WTC11 (cell line): ENCODE measurements at regions not wholly inside any gene's neighbourhood (a gene's known extent, or its start where the extent isn't known, plus 50 kb on each side); places are given as distances from the start of the nearest gene placed in this dataset.

Source experiments
- ATAC-seq: fragments of 200-7000 bp; cut with Tn5 transposase; 2 replicates; pipeline ENCODE4 v1.10.0; 2021; ENCODE audit warnings: mild to moderate bottlenecking, moderate library complexity
- CTCF ChIA-PET: fragments of 300-600 bp; sonication (Branson Sonifier 250); formaldehyde crosslinking; loops from one replicate; lab custom pipeline; 2021; ENCODE audit warnings: antibody characterized with exemption; lab: Charles Lee
- POLR2A ChIA-PET: fragments of 350-600 bp; sonication (Branson Sonifier 250); formaldehyde crosslinking; loops from one replicate; lab custom pipeline; 2021; ENCODE audit warnings: antibody characterized with exemption; lab: Charles Lee
- DNase-seq: peaks from one replicate; pipeline ENCODE4 v3.0.0; 2021; ENCODE audit warnings: low spot score
- H3K27ac Mint-ChIP-seq: 2 replicates; pipeline ENCODE4 v1.8.0; 2021; ENCODE audit warnings: mixed read lengths
- H3K27me3 Mint-ChIP-seq: 2 replicates; pipeline ENCODE4 v1.8.0; 2021; ENCODE audit warnings: low read depth, mild to moderate bottlenecking, moderate library complexity, mixed read lengths
- H3K36me3 Mint-ChIP-seq: 2 replicates; pipeline ENCODE4 v1.8.0; 2021; ENCODE audit warnings: mixed read lengths
- H3K4me1 Mint-ChIP-seq: 2 replicates; pipeline ENCODE4 v1.8.0; 2022; ENCODE audit warnings: mixed read lengths
- H3K4me3 Mint-ChIP-seq: 2 replicates; pipeline ENCODE4 v1.8.0; 2021; ENCODE audit warnings: mild to moderate bottlenecking, moderate library complexity, mixed read lengths
- H3K9me3 Mint-ChIP-seq: 2 replicates; pipeline ENCODE4 v1.8.0; 2021; ENCODE audit warnings: mixed read lengths
- ATF1 ChIP-seq: sonication (generic); formaldehyde crosslinking; IDR thresholded peaks from 2 replicates; pipeline ENCODE4 v1.8.1; 2023; ENCODE audit warnings: mild to moderate bottlenecking, moderate library complexity, missing genetic modification reagents
- CDX4 ChIP-seq: fragments of 250-450 bp; sonication (Bioruptor Pico); IDR thresholded peaks from 2 replicates; pipeline ENCODE4 v1.9.0; 2021; ENCODE audit warnings: moderate library complexity, mild to moderate bottlenecking, inconsistent platforms, borderline replicate concordance
- EMX1 ChIP-seq: fragments of 250-450 bp; sonication (Bioruptor Pico); IDR thresholded peaks from 2 replicates; pipeline ENCODE4 v1.8.0; 2021; ENCODE audit warnings: mild to moderate bottlenecking
- ESRRA ChIP-seq: sonication (generic); formaldehyde crosslinking; IDR thresholded peaks from 2 replicates; pipeline ENCODE4 v1.8.1; 2022; ENCODE audit warnings: mild to moderate bottlenecking, missing genetic modification reagents, borderline replicate concordance
- FOXJ3 ChIP-seq: sonication (generic); formaldehyde crosslinking; IDR thresholded peaks from 2 replicates; pipeline ENCODE4 v1.9.0; 2021; ENCODE audit warnings: missing genetic modification reagents, mild to moderate bottlenecking, borderline replicate concordance
- HMGA2 ChIP-seq: fragments of 250-450 bp; sonication (Bioruptor Pico); IDR thresholded peaks from 2 replicates; pipeline ENCODE4 v1.4.0; 2021; ENCODE audit warnings: mild to moderate bottlenecking, moderate library complexity
- MXD4 ChIP-seq: fragments of 250-450 bp; sonication (Bioruptor Pico); IDR thresholded peaks from 2 replicates; pipeline ENCODE4 v1.8.0; 2021; ENCODE audit warnings: mild to moderate bottlenecking, moderate library complexity, borderline replicate concordance
- NFATC4 ChIP-seq: fragments of 250-450 bp; sonication (Bioruptor Pico); IDR thresholded peaks from 2 replicates; pipeline ENCODE4 v1.9.0; 2021; ENCODE audit warnings: mild to moderate bottlenecking
- NFYB ChIP-seq: sonication (generic); formaldehyde crosslinking; conservative IDR thresholded peaks from 2 replicates; pipeline ENCODE4 v1.8.0; 2022; ENCODE audit warnings: low read depth, missing genetic modification reagents
- NR2C2 ChIP-seq: sonication (generic); formaldehyde crosslinking; IDR thresholded peaks from 2 replicates; pipeline ENCODE4 v1.8.0; 2022; ENCODE audit warnings: mild to moderate bottlenecking, missing genetic modification reagents
- PRRX2 ChIP-seq: fragments of 250-450 bp; sonication (Bioruptor Pico); IDR thresholded peaks from 2 replicates; pipeline ENCODE4 v1.8.0; 2021; ENCODE audit warnings: mild to moderate bottlenecking
- RORB ChIP-seq: fragments of 250-450 bp; sonication (Bioruptor Pico); IDR thresholded peaks from 2 replicates; pipeline ENCODE4 v1.9.0; 2021; ENCODE audit warnings: mild to moderate bottlenecking
- SMAD3 ChIP-seq: sonication (generic); formaldehyde crosslinking; IDR thresholded peaks from 2 replicates; pipeline ENCODE4 v1.8.0; 2022; ENCODE audit warnings: missing genetic modification reagents, mild to moderate bottlenecking, borderline replicate concordance
- ZBTB21 ChIP-seq: sonication (generic); formaldehyde crosslinking; IDR thresholded peaks from 2 replicates; pipeline ENCODE4 v1.8.1; 2023; ENCODE audit warnings: mild to moderate bottlenecking, missing genetic modification reagents, borderline replicate concordance
- ZNF121 ChIP-seq: sonication (generic); formaldehyde crosslinking; IDR thresholded peaks from 2 replicates; pipeline ENCODE4 v1.8.0; 2023; ENCODE audit warnings: missing genetic modification reagents
- ZNF263 ChIP-seq: sonication (generic); formaldehyde crosslinking; IDR thresholded peaks from 2 replicates; pipeline ENCODE4 v1.8.1; 2022; ENCODE audit warnings: low read depth, mild to moderate bottlenecking, moderate library complexity, missing genetic modification reagents
- ZNF416 ChIP-seq: fragments of 250-450 bp; sonication (Bioruptor Pico); IDR thresholded peaks from 2 replicates; pipeline ENCODE4 v1.9.0; 2021; ENCODE audit warnings: mild to moderate bottlenecking, inconsistent platforms
- ZNF532 ChIP-seq: fragments of 250-450 bp; sonication (Bioruptor Pico); IDR thresholded peaks from 2 replicates; pipeline ENCODE4 v1.9.0; 2021; ENCODE audit warnings: mild to moderate bottlenecking, borderline replicate concordance
- ZNF671 ChIP-seq: fragments of 250-450 bp; sonication (Bioruptor Pico); IDR thresholded peaks from 2 replicates; pipeline ENCODE4 v1.8.0; 2021; ENCODE audit warnings: mild to moderate bottlenecking
- TF ChIP-seq, protein P1 (sequence below): sonication (generic); formaldehyde crosslinking; IDR thresholded peaks from 2 replicates; pipeline ENCODE4 v1.8.0; 2022; ENCODE audit warnings: mild to moderate bottlenecking, missing genetic modification reagents
- TF ChIP-seq, protein P2 (sequence below): sonication (generic); formaldehyde crosslinking; IDR thresholded peaks from 2 replicates; pipeline ENCODE4 v1.8.0; 2022; ENCODE audit warnings: mild to moderate bottlenecking, missing genetic modification reagents
- TF ChIP-seq, protein P3 (sequence below): sonication (generic); formaldehyde crosslinking; IDR thresholded peaks from 2 replicates; pipeline ENCODE4 v1.8.1; 2023; ENCODE audit warnings: mild to moderate bottlenecking, missing genetic modification reagents, moderate library complexity
- TF ChIP-seq, protein P4 (sequence below): sonication (generic); formaldehyde crosslinking; IDR thresholded peaks from 2 replicates; pipeline ENCODE4 v1.8.0; 2023; ENCODE audit warnings: missing genetic modification reagents, mild to moderate bottlenecking, borderline replicate concordance

GRCh38 chr2:149720615-149721014, 133.0 kb upstream of the MMADHC start:
- ChIA-PET POLR2A (no interaction called here), CTCF (no interaction called here)
- Mint-ChIP-seq H3K4me1 (peaks cover 14% of the 10 kb centered on the region), H3K9me3 (peaks cover 10% of the 10 kb centered on the region), H3K27ac (no peak overlapping the region), H3K4me3 (no peak overlapping the region), H3K27me3 (no peaks in the 10 kb centered on the region), H3K36me3 (no peaks in the 10 kb centered on the region)
- no peak for DNase-seq
- no peak for TF ChIP-seq NFYB (CRISPR knock-in tag)
- no peak for TF ChIP-seq SMAD3
- TF ChIP-seq, protein P1, sequence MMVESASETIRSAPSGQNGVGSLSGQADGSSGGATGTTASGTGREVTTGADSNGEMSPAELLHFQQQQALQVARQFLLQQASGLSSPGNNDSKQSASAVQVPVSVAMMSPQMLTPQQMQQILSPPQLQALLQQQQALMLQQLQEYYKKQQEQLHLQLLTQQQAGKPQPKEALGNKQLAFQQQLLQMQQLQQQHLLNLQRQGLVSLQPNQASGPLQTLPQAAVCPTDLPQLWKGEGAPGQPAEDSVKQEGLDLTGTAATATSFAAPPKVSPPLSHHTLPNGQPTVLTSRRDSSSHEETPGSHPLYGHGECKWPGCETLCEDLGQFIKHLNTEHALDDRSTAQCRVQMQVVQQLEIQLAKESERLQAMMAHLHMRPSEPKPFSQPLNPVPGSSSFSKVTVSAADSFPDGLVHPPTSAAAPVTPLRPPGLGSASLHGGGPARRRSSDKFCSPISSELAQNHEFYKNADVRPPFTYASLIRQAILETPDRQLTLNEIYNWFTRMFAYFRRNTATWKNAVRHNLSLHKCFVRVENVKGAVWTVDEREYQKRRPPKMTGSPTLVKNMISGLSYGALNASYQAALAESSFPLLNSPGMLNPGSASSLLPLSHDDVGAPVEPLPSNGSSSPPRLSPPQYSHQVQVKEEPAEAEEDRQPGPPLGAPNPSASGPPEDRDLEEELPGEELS = no peak
- TF ChIP-seq, protein P2, sequence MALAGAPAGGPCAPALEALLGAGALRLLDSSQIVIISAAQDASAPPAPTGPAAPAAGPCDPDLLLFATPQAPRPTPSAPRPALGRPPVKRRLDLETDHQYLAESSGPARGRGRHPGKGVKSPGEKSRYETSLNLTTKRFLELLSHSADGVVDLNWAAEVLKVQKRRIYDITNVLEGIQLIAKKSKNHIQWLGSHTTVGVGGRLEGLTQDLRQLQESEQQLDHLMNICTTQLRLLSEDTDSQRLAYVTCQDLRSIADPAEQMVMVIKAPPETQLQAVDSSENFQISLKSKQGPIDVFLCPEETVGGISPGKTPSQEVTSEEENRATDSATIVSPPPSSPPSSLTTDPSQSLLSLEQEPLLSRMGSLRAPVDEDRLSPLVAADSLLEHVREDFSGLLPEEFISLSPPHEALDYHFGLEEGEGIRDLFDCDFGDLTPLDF = no peak
- no peak for TF ChIP-seq MXD4
- no peak for TF ChIP-seq ATF1 (CRISPR knock-in tag)
- TF ChIP-seq ZNF121 (CRISPR knock-in tag) = no peak
- TF ChIP-seq ZNF532 (CRISPR knock-in tag) = no peak
- TF ChIP-seq CDX4 (CRISPR knock-in tag) = no peak
- TF ChIP-seq ZNF416 (CRISPR knock-in tag) = no peak
- no peak for TF ChIP-seq PRRX2 (CRISPR knock-in tag)
- no peak for TF ChIP-seq ZBTB21
- no peak for TF ChIP-seq EMX1
- TF ChIP-seq ZNF671 (CRISPR knock-in tag) = no peak
- TF ChIP-seq NR2C2 = no peak
- TF ChIP-seq NFATC4 = no peak
- no peak for TF ChIP-seq HMGA2 (CRISPR knock-in tag)
- no peak for TF ChIP-seq ESRRA (CRISPR knock-in tag)
- TF ChIP-seq RORB (CRISPR knock-in tag) = no peak
- ATAC-seq = no peak

DNA sequence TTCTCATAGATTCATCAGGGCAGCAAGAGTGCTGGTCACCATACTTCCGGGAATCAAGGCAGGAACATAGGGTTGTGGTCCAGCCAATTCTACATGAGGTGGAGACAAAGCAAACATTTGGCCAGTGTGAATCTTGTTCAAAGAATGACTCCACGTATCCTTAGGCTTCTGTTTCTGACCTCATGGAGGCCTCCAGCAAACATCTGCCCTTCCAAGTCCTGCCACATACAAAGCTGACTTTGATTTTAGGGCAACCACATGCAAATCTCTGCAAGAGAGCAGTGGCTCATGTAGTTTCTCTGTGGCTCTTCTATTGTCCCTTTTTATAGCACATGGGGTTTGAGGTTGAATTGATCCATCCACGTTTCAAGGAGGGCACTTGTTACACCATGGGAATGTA, 132.1 kb upstream of the MMADHC start:
- Mint-ChIP-seq H3K36me3 (no peaks in the 10 kb centered on the region), H3K9me3 (peaks cover 10% of the 10 kb centered on the region), H3K4me1 (peaks cover 14% of the 10 kb centered on the region), H3K27ac (no peak overlapping the region), H3K27me3 (no peaks in the 10 kb centered on the region), H3K4me3 (no peak overlapping the region)
- TF ChIP-seq EMX1 (no peak), MXD4 (no peak), ZNF263 (CRISPR knock-in tag) (no peak), FOXJ3 (CRISPR knock-in tag) (no peak)
- TF ChIP-seq, protein P3, sequence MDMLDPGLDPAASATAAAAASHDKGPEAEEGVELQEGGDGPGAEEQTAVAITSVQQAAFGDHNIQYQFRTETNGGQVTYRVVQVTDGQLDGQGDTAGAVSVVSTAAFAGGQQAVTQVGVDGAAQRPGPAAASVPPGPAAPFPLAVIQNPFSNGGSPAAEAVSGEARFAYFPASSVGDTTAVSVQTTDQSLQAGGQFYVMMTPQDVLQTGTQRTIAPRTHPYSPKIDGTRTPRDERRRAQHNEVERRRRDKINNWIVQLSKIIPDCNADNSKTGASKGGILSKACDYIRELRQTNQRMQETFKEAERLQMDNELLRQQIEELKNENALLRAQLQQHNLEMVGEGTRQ (CRISPR knock-in tag) = no peak
- TF ChIP-seq, protein P4, sequence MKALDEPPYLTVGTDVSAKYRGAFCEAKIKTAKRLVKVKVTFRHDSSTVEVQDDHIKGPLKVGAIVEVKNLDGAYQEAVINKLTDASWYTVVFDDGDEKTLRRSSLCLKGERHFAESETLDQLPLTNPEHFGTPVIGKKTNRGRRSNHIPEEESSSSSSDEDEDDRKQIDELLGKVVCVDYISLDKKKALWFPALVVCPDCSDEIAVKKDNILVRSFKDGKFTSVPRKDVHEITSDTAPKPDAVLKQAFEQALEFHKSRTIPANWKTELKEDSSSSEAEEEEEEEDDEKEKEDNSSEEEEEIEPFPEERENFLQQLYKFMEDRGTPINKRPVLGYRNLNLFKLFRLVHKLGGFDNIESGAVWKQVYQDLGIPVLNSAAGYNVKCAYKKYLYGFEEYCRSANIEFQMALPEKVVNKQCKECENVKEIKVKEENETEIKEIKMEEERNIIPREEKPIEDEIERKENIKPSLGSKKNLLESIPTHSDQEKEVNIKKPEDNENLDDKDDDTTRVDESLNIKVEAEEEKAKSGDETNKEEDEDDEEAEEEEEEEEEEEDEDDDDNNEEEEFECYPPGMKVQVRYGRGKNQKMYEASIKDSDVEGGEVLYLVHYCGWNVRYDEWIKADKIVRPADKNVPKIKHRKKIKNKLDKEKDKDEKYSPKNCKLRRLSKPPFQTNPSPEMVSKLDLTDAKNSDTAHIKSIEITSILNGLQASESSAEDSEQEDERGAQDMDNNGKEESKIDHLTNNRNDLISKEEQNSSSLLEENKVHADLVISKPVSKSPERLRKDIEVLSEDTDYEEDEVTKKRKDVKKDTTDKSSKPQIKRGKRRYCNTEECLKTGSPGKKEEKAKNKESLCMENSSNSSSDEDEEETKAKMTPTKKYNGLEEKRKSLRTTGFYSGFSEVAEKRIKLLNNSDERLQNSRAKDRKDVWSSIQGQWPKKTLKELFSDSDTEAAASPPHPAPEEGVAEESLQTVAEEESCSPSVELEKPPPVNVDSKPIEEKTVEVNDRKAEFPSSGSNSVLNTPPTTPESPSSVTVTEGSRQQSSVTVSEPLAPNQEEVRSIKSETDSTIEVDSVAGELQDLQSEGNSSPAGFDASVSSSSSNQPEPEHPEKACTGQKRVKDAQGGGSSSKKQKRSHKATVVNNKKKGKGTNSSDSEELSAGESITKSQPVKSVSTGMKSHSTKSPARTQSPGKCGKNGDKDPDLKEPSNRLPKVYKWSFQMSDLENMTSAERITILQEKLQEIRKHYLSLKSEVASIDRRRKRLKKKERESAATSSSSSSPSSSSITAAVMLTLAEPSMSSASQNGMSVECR (CRISPR knock-in tag) = no peak
- ATAC-seq (no peak), DNase-seq (no peak)
- CTCF ChIA-PET = no interaction called here
- POLR2A ChIA-PET = no interaction called here
